ENCODE measurements at regions not wholly inside any gene's neighbourhood (a gene's known extent, or its start where the extent isn't known, plus 50 kb on each side); places are given as distances from the start of the nearest gene placed in this dataset.
"Not testable (repeated sequence)": the region's sequence is repeated elsewhere in the genome, so short reads cannot be mapped to it uniquely, and the experiment has no call there.

DNA sequence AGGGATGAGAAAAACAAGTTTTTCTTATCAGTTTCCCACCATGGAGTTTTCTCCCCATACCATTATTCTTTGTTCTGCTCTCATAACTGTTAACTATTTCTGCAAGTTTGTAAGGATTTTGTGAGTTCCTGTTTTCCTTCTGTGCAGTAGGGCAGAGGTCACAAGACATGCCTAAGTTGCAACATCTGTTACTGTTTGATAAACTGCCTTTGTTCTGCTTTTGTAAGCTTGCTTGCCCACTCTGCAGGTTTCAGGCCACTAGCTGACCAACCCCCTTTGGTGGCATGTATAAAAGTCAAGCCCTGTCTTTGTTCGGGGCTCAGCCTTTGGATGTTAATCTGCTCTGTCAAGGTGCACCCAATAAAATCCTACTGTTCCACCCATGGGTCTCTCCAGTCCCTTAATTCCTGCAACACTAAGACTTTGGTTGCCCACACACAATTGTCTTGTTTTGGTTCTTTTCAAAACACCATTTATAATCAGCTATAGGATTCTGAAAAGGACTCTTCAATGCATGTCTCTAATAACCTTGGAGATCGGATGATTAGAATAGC lies 545.4 kb downstream of the CDH9 start:
- no peak overlapping the region for H3K4me3 ChIP-seq (ENCODE audit: low read length)
- H3K9me3 ChIP-seq (ENCODE audit: control insufficient read depth, insufficient read depth, low read length) = no peaks in the 10 kb centered on the region
- no peak overlapping the region for H3K4me2 ChIP-seq (ENCODE audit: low read length)
- H3F3A ChIP-seq (ENCODE audit: control insufficient read depth, insufficient read depth) = no peaks in the 10 kb centered on the region
- H3K79me2 ChIP-seq (ENCODE audit: control insufficient read depth, low read length) = no peaks in the 10 kb centered on the region
- H3K4me1 ChIP-seq (ENCODE audit: control insufficient read depth, low read length) = no peaks in the 10 kb centered on the region
- no peak overlapping the region for H3K27ac ChIP-seq (ENCODE audit: low read depth, low read length)
- H4K20me1 ChIP-seq (ENCODE audit: control insufficient read depth, insufficient read depth, low read depth, low read length) = no peaks in the 10 kb centered on the region
- no peaks in the 10 kb centered on the region for H3K9me2 ChIP-seq (replicated peaks; ENCODE audit: control insufficient read depth, low read length)
- no peaks in the 10 kb centered on the region for H3K36me3 ChIP-seq (ENCODE audit: control insufficient read depth, low read length)
- H3K27me3 ChIP-seq (ENCODE audit: control insufficient read depth, low read length) = no peaks in the 10 kb centered on the region
- TF ChIP-seq EZH2phosphoT487 (IDR thresholded peaks at IDR 0.05; ENCODE audit: borderline replicate concordance, low read length) = no peak
- TF ChIP-seq, protein P1, sequence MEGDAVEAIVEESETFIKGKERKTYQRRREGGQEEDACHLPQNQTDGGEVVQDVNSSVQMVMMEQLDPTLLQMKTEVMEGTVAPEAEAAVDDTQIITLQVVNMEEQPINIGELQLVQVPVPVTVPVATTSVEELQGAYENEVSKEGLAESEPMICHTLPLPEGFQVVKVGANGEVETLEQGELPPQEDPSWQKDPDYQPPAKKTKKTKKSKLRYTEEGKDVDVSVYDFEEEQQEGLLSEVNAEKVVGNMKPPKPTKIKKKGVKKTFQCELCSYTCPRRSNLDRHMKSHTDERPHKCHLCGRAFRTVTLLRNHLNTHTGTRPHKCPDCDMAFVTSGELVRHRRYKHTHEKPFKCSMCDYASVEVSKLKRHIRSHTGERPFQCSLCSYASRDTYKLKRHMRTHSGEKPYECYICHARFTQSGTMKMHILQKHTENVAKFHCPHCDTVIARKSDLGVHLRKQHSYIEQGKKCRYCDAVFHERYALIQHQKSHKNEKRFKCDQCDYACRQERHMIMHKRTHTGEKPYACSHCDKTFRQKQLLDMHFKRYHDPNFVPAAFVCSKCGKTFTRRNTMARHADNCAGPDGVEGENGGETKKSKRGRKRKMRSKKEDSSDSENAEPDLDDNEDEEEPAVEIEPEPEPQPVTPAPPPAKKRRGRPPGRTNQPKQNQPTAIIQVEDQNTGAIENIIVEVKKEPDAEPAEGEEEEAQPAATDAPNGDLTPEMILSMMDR (IDR thresholded peaks at IDR 0.05; ENCODE audit: low read depth, low read length, poor library complexity, severe bottlenecking) = no peak

DNA sequence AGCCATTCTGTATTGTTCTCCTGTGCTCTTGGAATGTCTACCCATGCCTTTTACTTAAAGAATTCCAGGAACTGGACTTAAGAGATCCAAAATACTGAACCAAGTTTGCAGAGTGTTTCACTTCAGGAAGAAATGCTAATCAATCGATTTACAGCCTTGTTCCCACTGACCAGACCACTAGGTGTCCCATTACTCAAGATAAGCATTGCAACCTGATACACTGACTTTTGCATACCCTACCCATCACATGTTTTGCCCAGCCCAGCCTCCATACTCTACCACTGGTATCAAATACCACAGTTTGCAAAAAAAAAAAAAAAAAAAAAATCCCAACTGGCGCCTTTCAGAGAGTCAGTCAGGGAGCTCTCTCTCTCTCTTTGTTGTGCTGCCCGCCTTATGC lies 550.8 kb downstream of the CDH9 start:
- TF ChIP-seq, protein P1 (IDR thresholded peaks at IDR 0.05; ENCODE audit: low read depth, low read length, poor library complexity, severe bottlenecking) = no peak
- TF ChIP-seq EZH2phosphoT487 (IDR thresholded peaks at IDR 0.05; ENCODE audit: borderline replicate concordance, low read length) = no peak
- H3K9me2 ChIP-seq (replicated peaks; ENCODE audit: control insufficient read depth, low read length) = no peaks in the 10 kb centered on the region
- no peaks in the 10 kb centered on the region for H3K79me2 ChIP-seq (ENCODE audit: control insufficient read depth, low read length)
- H3K4me2 ChIP-seq (ENCODE audit: low read length) = no peak overlapping the region
- H3K4me3 ChIP-seq (ENCODE audit: low read length) = no peak overlapping the region
- H3K9me3 ChIP-seq (ENCODE audit: control insufficient read depth, insufficient read depth, low read length) = no peaks in the 10 kb centered on the region
- H3K27me3 ChIP-seq (ENCODE audit: control insufficient read depth, low read length) = no peaks in the 10 kb centered on the region
- H4K20me1 ChIP-seq (ENCODE audit: control insufficient read depth, insufficient read depth, low read depth, low read length) = no peaks in the 10 kb centered on the region
- no peak overlapping the region for H3K27ac ChIP-seq (ENCODE audit: low read depth, low read length)
- H3K4me1 ChIP-seq (ENCODE audit: control insufficient read depth, low read length) = no peaks in the 10 kb centered on the region
- no peaks in the 10 kb centered on the region for H3K36me3 ChIP-seq (ENCODE audit: control insufficient read depth, low read length)
- no peaks in the 10 kb centered on the region for H3F3A ChIP-seq (ENCODE audit: control insufficient read depth, insufficient read depth)

DNA sequence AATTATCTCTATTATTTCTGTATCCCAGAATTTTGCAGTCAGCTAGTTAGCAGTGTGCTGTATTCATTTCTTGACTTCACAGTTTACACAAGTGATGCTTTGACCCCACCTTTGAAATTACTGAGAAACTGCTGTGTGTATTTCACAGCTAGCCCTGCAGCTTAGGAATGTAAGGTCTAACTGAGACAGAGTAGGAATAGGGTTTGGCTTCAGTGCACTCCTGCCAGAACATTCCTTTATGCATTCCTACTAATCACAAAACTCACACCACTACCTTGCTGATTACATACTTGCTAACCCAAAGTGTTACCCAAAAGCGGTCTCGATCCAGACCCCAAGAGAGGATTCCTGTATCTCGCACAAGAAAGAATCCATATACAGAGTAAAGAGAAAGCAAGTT lies 551.8 kb downstream of the CDH9 start:
- no peak overlapping the region for H3K4me3 ChIP-seq (ENCODE audit: low read length)
- TF ChIP-seq, protein P1 (IDR thresholded peaks at IDR 0.05; ENCODE audit: low read depth, low read length, poor library complexity, severe bottlenecking) = no peak
- TF ChIP-seq EZH2phosphoT487 (IDR thresholded peaks at IDR 0.05; ENCODE audit: borderline replicate concordance, low read length) = no peak
- H3K79me2 ChIP-seq (ENCODE audit: control insufficient read depth, low read length) = no peaks in the 10 kb centered on the region
- H3K9me2 ChIP-seq (replicated peaks; ENCODE audit: control insufficient read depth, low read length) = no peaks in the 10 kb centered on the region
- H3K27ac ChIP-seq (ENCODE audit: low read depth, low read length) = no peak overlapping the region
- H3K4me2 ChIP-seq (ENCODE audit: low read length) = no peak overlapping the region
- H3K9me3 ChIP-seq (ENCODE audit: control insufficient read depth, insufficient read depth, low read length) = no peaks in the 10 kb centered on the region
- H3F3A ChIP-seq (ENCODE audit: control insufficient read depth, insufficient read depth) = no peaks in the 10 kb centered on the region
- H3K36me3 ChIP-seq (ENCODE audit: control insufficient read depth, low read length) = no peaks in the 10 kb centered on the region
- H3K4me1 ChIP-seq (ENCODE audit: control insufficient read depth, low read length) = no peaks in the 10 kb centered on the region
- no peaks in the 10 kb centered on the region for H4K20me1 ChIP-seq (ENCODE audit: control insufficient read depth, insufficient read depth, low read depth, low read length)
- H3K27me3 ChIP-seq (ENCODE audit: control insufficient read depth, low read length) = no peaks in the 10 kb centered on the region

DNA sequence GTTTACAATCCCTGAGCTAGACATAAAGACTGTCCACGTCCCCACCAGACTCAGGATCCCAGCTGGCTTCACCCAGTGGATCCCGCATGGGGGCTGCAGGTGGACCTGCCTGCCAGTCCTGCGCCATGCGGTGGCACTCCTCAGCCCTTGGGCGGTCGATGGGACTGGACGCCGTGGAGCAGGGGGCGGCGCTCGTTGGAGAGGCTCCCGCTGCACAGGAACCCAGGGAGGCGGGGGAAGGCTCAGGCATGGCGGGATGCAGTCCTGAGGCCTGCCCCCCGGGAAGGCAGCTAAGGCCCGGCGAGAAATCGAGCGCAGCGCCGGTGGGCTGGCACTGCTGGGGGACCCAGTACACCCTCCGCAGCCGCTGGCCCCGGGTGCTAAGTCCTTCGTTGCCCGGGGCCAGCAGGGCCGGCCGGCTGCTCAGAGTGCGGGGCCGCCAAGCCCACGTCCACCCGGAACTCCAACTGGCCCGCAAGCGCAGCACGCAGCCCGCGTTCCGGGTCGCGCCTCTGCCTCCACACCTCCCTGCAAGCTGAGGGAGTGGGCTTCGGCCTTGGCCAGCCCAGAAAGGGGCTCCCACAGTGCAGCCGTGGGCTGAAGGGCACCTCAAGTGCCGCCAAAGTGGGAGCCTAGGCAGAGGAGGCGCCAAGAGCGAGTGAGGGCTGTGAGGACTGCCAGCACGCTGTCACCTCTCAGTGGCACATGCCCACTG lies 553.1 kb downstream of the CDH9 start:
- not testable (repeated sequence) for H3K27me3 ChIP-seq (ENCODE audit: control insufficient read depth, low read length); H3K9me3 ChIP-seq (ENCODE audit: control insufficient read depth, insufficient read depth, low read length); H3F3A ChIP-seq (ENCODE audit: control insufficient read depth, insufficient read depth); H3K9me2 ChIP-seq (replicated peaks; ENCODE audit: control insufficient read depth, low read length); H3K36me3 ChIP-seq (ENCODE audit: control insufficient read depth, low read length); H3K4me1 ChIP-seq (ENCODE audit: control insufficient read depth, low read length); H4K20me1 ChIP-seq (ENCODE audit: control insufficient read depth, insufficient read depth, low read depth, low read length); H3K4me3 ChIP-seq (ENCODE audit: low read length); H3K27ac ChIP-seq (ENCODE audit: low read depth, low read length); H3K79me2 ChIP-seq (ENCODE audit: control insufficient read depth, low read length); H3K4me2 ChIP-seq (ENCODE audit: low read length)

Data from DOHH2 (cell line).